HG03095 (cell line): ENCODE measurements at regions not wholly inside any gene's neighbourhood (a gene's known extent, or its start where the extent isn't known, plus 50 kb on each side); places are given as distances from the start of the nearest gene placed in this dataset.
"Not testable (repeated sequence)": the region's sequence is repeated elsewhere in the genome, so short reads cannot be mapped to it uniquely, and the experiment has no call there.

Experiments used
- ATAC-seq: cut with Tn5 transposase; IDR thresholded peaks from one replicate; pipeline ENCODE4 v1.9.1; 2021; ENCODE audit warnings: moderate library complexity; ENCODE audit not compliant: unreplicated experiment

DNA sequence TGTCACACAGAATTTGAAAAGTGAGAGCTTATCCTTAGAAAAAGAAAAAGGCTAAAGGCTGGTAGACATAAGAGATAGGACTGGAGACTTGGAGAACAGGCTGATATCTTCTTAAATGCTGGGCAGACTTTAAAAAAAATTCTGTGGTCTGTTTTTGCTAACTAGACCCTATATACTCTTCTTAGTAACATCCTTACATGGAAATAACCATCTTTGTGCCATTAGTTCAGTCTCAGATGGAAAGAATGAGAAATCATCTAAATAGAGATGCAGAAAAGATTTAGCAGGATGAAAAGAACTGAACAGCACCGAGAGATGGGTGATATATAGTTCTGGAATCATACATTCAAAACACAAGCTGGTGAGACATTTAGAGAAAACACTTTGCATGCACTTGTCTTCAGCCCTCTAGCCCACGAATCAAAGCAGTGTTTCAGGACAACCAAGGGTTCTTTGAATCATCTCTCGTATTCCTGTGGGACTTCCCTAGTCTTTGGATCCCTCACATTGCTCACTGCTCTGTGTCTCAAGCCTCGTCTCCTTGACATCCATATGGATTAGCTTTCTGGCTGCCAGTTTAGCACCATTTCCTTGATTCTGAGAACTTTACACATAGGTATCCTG, 93.0 kb upstream of the LYSMD4 start:
- ATAC-seq, result no peak

DNA sequence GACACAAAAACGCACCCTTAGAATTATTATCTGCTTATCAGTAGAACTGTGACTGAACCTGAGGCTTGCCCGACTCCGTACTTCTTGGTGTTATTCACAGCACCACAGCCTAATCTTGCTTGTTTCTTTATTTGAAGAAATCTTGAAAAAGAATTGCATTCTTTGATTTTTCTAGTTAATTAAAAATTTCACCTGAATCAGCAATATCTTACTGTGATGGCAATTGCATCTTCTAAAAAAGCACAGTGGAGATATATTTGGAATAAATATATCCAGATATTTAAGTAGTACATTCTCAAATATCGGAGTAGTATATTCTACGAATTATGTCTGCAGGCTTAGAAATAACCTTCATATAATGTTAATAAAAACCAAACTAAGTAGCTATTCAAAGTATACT, 90.1 kb upstream of the LYSMD4 start:
- ATAC-seq, result no peak

DNA sequence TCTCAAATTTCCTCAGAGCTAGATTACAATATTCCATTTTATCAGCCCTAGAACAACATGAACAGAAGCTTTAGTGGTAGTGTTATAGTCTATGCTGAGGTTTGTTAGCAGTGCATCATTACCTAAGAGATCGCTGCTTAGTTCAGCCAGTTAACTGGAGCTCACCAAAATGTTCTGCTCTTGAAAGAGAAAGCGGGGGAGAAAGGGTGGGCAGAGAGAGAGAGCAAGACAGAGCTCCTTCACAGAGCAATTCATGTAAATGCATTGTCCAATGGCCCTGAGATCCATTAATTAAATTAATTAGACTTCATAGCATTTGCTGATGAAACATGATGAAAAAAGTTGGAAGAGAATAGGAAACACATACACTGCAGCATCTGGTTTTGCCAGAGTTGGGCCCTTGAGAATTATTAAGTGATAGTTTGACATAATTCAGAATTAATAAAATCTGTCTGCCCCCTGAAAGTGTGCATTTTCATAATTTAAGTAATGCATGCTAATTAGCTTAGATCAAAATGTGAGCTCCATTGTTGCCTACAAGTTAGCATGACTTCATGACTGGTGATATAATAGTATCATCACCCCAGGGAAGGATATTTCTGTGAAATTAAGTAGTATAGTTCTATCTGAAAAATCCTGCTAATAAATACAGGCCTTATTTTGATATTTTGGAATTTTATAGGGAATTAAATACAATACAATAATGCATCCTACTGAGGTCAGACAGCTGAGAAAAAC, 86.9 kb upstream of the LYSMD4 start:
- ATAC-seq, result no peak

DNA sequence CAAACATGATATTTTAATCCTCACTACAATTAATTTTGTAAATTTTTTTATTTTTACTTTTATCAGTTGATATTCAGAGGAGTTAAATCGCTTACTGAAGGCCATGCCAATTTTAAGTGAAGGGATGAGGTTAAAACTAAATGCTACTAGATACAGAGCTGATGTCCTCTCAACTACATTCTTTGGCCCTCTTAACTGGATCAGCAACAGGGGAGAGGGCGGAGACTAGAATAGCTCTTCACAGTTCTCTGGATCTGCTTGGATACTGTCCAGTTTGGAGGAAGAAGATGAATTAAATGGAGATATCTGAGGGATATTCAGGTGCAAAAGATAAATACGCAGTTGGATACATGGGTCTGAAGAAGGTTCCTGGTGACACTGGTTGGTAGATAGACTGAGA, 85.6 kb upstream of the LYSMD4 start:
- ATAC-seq, result no peak

DNA sequence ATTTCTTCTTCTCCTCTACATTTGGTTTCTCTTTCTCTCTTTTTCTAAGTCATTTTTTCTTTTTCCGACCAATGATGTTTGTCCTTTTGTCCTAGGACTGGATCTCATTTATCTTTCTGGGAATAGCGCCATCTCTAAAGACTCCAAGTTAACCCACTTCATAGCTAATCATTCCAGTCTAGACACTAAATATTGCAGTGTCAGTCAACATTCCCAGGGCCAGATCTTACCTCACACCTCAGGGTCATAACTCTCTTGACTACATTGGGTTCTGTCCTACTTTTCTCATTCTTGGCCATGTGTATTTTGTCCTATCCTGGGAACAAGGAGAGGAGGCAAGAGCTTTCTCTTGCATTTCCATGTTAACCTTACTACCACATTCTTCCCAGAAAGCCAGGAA, 83.6 kb upstream of the LYSMD4 start:
- not testable (repeated sequence) for ATAC-seq

DNA sequence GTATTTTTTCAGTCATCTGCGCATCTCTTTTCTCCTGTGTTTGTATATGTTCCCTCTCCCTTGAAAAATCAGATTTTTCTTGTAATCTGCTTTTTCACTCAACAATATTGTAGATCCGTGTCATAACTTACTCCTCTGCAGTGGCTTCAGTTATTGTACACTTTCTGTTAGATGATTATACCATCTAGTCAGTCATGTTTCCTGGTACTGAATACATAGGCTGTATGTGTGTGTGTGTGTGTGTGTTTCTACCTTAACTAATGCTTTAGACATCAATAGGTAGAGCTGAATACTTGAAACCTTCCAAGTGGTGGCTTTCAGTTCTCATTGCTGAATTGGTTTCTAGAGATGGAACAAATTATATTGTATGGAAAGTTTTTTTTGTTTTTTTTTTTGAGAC, 77.4 kb upstream of the LYSMD4 start:
- not testable (repeated sequence) for ATAC-seq

DNA sequence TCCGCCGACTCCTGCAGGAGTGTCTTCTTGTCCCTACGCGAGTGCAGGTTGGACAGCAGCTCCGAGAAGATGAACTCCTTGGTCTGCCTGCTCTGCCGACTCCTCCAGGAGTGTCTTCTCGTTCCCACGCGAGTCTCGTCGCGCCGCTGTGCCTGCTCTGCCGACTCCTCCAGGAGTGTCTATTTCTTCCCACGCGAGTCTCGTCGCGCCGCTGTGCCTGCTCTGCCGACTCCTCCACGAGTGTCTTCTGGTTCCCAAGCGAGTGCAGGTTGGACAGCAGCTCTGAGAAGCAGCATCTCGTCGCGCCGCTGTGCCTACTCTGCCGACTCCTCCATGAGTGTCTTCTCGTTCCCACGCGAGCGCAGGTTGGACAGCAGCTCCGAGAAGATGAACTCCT, 66.6 kb upstream of the LYSMD4 start:
- not testable (repeated sequence) for ATAC-seq

DNA sequence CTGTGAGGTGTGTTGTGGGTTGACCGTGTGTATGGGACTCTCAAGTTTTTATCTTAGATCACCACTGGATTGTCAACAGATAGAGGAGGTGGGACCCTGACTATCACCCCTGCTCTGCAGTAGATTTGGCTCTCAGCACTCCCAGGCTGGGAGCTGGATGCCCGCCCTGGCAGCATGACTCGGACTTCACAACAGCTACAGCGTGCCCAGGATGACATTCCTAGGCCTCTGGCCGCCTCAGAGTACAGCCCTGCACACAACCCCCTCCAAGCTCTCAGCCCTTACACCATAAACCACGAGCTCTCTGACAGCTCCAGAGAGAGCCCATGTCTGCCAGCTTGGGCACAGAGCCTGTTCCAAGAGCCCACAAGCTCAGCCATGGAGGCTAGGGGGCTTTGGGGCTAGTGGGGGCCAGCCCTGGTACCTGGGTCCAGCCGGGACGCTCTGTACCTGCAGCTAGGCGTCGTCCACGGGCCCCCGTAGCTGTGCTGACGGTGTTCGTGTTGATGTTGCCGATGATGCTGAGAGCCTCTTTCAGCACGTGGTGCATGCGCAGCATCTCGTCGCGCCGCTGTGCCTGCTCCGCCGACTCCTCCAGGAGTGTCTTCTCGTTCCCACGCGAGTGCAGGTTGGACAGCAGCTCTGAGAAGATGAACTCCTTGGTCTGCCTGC, 66.1 kb upstream of the LYSMD4 start:
- not testable (repeated sequence) for ATAC-seq

DNA sequence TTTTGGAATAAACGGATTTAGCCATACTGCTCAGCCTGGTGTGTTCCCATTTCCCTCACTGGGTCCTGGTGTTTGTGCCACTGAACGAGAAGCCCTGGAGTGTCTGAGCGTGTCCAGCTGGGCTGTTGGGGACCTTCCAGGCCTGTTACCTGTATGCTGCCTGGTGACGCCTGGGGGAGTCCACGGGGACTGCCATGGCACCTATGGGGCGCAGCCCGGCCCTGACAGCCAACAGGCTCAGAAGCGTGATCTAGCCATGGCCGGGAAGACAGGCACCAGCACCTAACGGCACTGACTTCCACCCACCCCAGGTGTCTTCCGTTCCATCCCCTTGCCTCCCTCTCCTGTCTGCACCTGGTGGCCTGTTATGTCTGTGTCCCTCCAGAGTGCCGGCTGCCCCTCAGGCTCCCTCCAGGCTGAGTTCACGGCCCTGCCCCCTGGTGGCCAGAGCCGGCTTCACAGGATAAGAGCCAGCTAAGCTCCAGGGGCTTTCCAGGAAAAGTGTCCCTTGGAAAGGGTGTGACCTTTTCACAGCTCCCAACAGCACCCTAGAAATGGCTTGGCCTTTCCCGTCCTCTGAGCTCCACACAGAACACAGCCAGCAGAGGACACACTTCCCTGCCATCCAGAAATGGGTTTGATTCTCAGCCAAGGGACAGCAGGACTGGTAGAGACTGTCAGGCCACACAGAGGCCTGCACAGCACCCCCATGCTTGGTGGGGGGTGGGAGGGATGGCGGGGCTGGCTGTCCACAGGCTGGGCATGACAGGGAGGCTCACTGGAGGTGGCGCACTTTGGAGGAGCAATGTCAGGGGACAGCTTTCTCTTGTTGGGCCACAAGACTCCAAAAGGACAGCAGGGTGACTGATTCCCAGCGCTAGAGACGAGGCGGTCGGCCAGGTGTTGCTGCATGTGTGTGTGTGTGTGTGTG, 64.0 kb upstream of the LYSMD4 start:
- ATAC-seq, result not testable (repeated sequence)

DNA sequence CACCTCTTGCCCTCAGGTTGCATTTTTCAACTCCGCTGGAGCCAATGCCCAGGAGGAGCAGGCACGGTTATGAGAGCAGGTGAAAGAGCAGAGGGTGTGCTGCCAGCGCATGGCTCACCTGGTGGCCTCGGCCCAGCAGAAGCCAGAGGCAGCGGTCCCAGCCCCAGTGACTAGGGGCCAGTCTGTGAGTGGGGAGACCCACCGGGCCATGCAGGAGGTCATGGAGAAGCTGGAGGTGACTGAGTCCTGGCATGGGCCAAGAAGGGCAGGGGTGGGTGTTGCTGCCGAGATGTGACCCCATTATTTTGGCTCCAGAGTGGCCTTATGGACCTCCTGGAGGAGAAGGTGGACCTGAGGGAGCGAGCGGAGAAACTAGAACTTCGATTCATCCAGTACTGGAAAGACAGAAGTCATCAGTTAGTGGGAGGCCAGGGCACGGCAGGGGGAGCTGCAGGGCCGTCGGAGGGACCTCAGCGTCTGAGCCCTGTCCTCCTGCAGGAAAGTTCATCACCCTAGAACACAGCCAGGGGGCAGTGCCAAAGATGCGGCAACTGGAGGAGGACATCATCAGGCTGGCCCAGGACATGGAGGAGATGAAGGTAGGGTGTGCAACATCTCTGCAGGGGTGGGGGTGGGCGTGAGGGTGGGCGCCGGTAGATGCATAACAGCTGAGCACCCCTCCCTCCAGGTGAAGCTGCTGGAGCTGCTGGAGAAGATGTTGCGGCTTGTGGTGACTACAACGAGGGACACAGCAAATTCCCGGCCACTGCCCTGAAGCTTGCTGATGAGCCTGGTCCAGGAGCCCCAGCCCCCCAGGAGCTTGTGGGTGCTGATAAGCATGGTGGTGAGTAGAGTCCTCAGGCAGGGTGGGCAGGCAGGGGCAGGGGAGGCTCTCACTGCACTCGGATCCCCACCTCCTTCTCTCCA, 58.9 kb upstream of the LYSMD4 start:
- ATAC-seq, result not testable (repeated sequence)

DNA sequence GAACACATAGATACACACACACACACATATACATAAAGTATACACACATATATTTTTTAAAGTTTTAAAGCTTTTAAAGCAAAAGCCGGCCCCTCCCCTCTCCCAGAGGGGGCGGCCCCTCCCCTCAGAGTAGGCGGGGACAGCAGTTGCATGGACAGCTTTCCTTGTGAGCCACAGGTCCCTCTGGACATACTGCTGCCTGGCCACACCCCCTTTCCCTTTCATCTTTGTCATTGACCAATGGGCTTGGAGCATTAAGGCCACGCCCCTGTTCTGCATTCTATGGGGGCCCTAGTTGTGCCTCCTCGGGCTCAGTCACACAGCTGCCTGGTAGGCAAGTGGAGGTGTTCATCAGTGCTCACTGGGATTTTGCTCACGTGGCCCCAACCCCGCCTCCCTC, 57.5 kb upstream of the LYSMD4 start:
- not testable (repeated sequence) for ATAC-seq

DNA sequence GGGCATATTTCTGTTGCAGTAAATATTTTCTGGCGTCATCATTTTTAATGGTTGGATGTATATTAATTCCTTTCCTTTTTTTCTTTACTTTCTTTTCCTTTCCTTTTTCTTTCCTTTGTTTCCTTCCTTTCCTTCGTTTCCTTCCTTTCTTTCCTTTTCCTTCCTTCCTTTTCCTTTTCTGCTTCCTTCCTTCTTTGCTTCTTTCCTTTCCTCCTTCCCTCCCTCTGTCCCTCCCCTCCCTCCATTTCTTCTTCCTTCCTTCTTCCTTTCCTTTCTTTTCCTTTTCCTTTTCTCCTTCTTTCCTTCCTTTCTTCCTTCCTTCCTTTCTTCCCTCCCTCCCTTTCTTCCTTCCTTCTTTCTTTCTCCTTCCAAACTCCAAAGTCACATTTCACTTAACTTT, 54.9 kb upstream of the LYSMD4 start:
- ATAC-seq, result no peak

DNA sequence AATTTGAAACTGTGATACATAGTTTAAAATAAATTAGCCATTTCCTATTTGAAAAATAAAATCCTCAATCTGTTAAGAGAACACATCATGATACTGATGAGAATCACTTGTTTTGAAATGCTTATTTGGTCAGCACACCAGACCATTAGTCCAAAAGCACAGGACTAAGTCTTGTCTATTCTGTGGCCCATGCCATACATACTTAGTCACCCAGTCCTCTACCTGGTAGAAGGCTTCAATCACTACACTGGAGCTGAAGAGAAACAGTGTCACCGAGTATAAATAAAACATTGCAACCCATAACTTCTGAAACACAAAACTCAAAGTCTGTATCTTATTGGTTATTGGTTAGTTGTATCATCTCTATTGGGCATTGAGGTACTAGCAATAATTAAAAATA, 51.6 kb upstream of the LYSMD4 start:
- ATAC-seq, result not testable (repeated sequence)

DNA sequence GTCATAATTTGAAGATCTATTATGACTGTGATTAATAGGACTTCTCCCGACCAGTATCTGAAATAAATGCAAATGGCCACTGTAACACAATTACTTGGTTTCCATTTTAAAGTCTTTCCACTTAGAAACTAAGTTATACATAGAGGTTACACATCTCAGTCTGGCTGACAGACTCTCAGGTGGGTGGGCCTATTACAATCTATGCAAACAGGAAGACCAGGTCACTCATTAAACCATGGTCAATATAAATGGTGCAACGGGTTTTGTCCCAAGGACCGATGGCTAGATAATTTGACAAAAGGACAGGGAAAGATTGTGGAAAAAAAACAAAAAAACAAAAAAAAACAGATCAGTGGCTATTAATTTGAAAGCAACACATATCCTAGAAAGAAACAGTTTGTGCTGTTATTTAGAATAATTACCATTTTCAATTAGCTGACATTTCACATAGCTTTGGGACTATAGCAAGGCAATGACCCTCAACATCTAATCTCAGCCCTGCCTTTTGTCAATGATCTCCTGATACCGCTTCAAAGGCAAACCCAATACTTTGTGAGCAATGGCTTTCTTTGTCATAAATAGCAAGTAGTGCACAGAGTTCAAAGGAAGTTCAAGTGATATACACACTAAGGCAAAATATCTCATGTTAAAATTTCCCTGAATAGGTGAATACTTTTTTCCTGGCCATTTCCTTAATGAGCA, 50.8 kb upstream of the LYSMD4 start:
- not testable (repeated sequence) for ATAC-seq
